ENCODE measurements at regions not wholly inside any gene's neighbourhood (a gene's known extent, or its start where the extent isn't known, plus 50 kb on each side); places are given as distances from the start of the nearest gene placed in this dataset.

GRCh38 chrX:127124871-127125270 is 305.3 kb downstream of the PRR32 start:
- no peak overlapping the region for H2AFZ ChIP-seq (ENCODE audit: low read depth, low read length, poor library complexity, severe bottlenecking)
- DNase-seq (ENCODE audit: low read depth, low spot score) (no peak), ATAC-seq (no peak)
- TF ChIP-seq RAD21 (IDR thresholded peaks at IDR 0.05; ENCODE audit: low read depth) (no peak), SIN3A (IDR thresholded peaks at IDR 0.05; ENCODE audit: low read depth) (no peak), ELF1 (IDR thresholded peaks at IDR 0.05; ENCODE audit: borderline replicate concordance, low read depth) (no peak), YY1 (IDR thresholded peaks at IDR 0.05; ENCODE audit: extremely low read depth, insufficient replicate concordance, low read depth, low read length) (no peak), POLR2A (IDR thresholded peaks at IDR 0.05; ENCODE audit: borderline replicate concordance, extremely low read depth, insufficient read depth, insufficient read length) (no peak), ZFX (IDR thresholded peaks at IDR 0.05) (no peak), JUND (IDR thresholded peaks at IDR 0.05) (no peak), ZNF274 (IDR thresholded peaks at IDR 0.05; ENCODE audit: low read depth, low read length) (no peak), SRF (IDR thresholded peaks at IDR 0.05; ENCODE audit: low read depth) (no peak), ATF3 (IDR thresholded peaks at IDR 0.05) (no peak), CTCF (IDR thresholded peaks at IDR 0.05 in 2 of 3, conservative IDR thresholded peaks at IDR 0.05 in 1 of 3; ENCODE audit: borderline replicate concordance in 1 of 3, insufficient read depth in 1 of 3, low read depth in 2 of 3, low read length in 2 of 3) (no peak), EGR1 (IDR thresholded peaks at IDR 0.05; ENCODE audit: low read depth) (no peak), REST (IDR thresholded peaks at IDR 0.05; ENCODE audit: low read depth) (no peak), CEBPB (IDR thresholded peaks at IDR 0.05; ENCODE audit: low read depth) (no peak), MAX (IDR thresholded peaks at IDR 0.05) (no peak), EZH2phosphoT487 (IDR thresholded peaks at IDR 0.05; ENCODE audit: borderline replicate concordance) (no peak), EZH2 (IDR thresholded peaks at IDR 0.05) (no peak)
- no peaks in the 10 kb centered on the region for H3K79me2 ChIP-seq (ENCODE audit: insufficient read depth, low read length)
- ChIA-PET POLR2A (no interaction called here), CTCF (no interaction called here), RAD21 (ENCODE audit: low non-redundant PET in 1 of 2, low total read pairs in 2 of 2, uncharacterized antibody in 2 of 2, unreplicated experiment in 2 of 2) (no interaction called here)
- no peaks in the 10 kb centered on the region for H3K27me3 ChIP-seq (ENCODE audit: insufficient read depth, low read length)
- no TSS peak for BruUV-seq (replicated peaks)
- H3K9me2 ChIP-seq (ENCODE audit: insufficient read depth): no peaks in the 10 kb centered on the region
- H3K4me3 ChIP-seq (replicated peaks in 1 of 2; ENCODE audit: low read depth in 1 of 2, low read length in 2 of 2): no peak overlapping the region
- no peak overlapping the region for H3K9ac ChIP-seq (ENCODE audit: low read length)
- no peak overlapping the region for H3K4me2 ChIP-seq (ENCODE audit: low read length)
- intact Hi-C loops (cut with micrococcal nuclease): no loop called here
- no peaks in the 10 kb centered on the region for H3K9me3 ChIP-seq (ENCODE audit: control insufficient read depth in 1 of 2, insufficient read depth in 1 of 2, low read depth in 1 of 2, low read length in 2 of 2)
- no peaks in the 10 kb centered on the region for H4K20me1 ChIP-seq (ENCODE audit: insufficient read depth)
- no peaks in the 10 kb centered on the region for H3K4me1 ChIP-seq (ENCODE audit: control insufficient read depth in 1 of 2, insufficient read depth in 2 of 2, low read length in 2 of 2)
- no peak overlapping the region for H3K27ac ChIP-seq (ENCODE audit: low read depth, low read length)
- H3K36me3 ChIP-seq (ENCODE audit: control insufficient read depth in 1 of 2, insufficient read depth in 2 of 2, low read length in 2 of 2): no peaks in the 10 kb centered on the region

Measured in HCT116 (cell line).